Mesenchymal stem cell (in vitro differentiated cells and primary cell): ENCODE measurements at regions not wholly inside any gene's neighbourhood (a gene's known extent, or its start where the extent isn't known, plus 50 kb on each side); places are given as distances from the start of the nearest gene placed in this dataset.

Source experiments
- DNase-seq: peaks from one replicate; pipeline ENCODE4 v3.0.0-alpha.2; 2013
- H2AFZ ChIP-seq: one replicate; pipeline ENCODE4 v1.6.1; 2013; ENCODE audit warnings: low read depth, mild to moderate bottlenecking, control low read depth, inconsistent platforms, low read length, moderate library complexity
- H2AK5ac ChIP-seq: 2 replicates; pipeline ENCODE4 v1.6.1; 2013; ENCODE audit warnings: low read length, moderate library complexity, mild to moderate bottlenecking, inconsistent platforms; ENCODE audit not compliant: severe bottlenecking
- H2BK120ac ChIP-seq: one replicate; pipeline ENCODE4 v1.6.1; 2013; ENCODE audit warnings: low read depth, mild to moderate bottlenecking, inconsistent platforms, low read length, moderate library complexity
- H2BK12ac ChIP-seq, 2 experiments: one replicate each; pipeline ENCODE4 v1.6.1; 2013; ENCODE audit warnings: inconsistent platforms in 2 of 2, low read length in 2 of 2, mild to moderate bottlenecking in 2 of 2, moderate library complexity in 2 of 2, control low read depth in 1 of 2
- H2BK15ac ChIP-seq: one replicate; pipeline ENCODE4 v1.6.1; 2013; ENCODE audit warnings: mild to moderate bottlenecking, low read depth, inconsistent platforms; ENCODE audit not compliant: poor library complexity, severe bottlenecking
- H2BK5ac ChIP-seq: 2 replicates; pipeline ENCODE4 v1.6.1; 2013; ENCODE audit warnings: low read depth, mild to moderate bottlenecking, low read length, control low read depth, inconsistent platforms; ENCODE audit not compliant: poor library complexity, severe bottlenecking
- H3K14ac ChIP-seq, 2 experiments: one replicate each; pipeline ENCODE4 v1.6.1; 2013; ENCODE audit warnings: inconsistent platforms in 2 of 2, low read length in 2 of 2, control low read depth in 1 of 2, mild to moderate bottlenecking in 1 of 2, moderate library complexity in 1 of 2
- H3K18ac ChIP-seq, 2 experiments: one replicate each; pipeline ENCODE4 v1.6.1; 2013; ENCODE audit warnings: inconsistent platforms in 2 of 2, low read length in 2 of 2, control low read depth in 1 of 2, low read depth in 1 of 2, mild to moderate bottlenecking in 1 of 2
- H3K23ac ChIP-seq, 2 experiments: one replicate each; pipeline ENCODE4 v1.6.1; 2013; ENCODE audit warnings: inconsistent platforms in 2 of 2, low read length in 2 of 2, mild to moderate bottlenecking in 2 of 2, moderate library complexity in 2 of 2, control low read depth in 1 of 2
- H3K27ac ChIP-seq: 2 replicates; pipeline ENCODE4 v1.5.1; 2013; ENCODE audit warnings: mild to moderate bottlenecking, moderate library complexity, low read length, control low read depth, inconsistent platforms; ENCODE audit not compliant: poor library complexity, severe bottlenecking
- H3K27me3 ChIP-seq, 2 experiments: 2 replicates each; pipeline versions ENCODE4 v1.6.1 to v1.7.0; 2013; ENCODE audit warnings: low read length in 2 of 2, mild to moderate bottlenecking in 2 of 2, moderate library complexity in 2 of 2, control low read depth in 1 of 2, inconsistent platforms in 1 of 2; ENCODE audit not compliant: control insufficient read depth in 1 of 2, insufficient read depth in 1 of 2
- H3K36me3 ChIP-seq, 2 experiments: 2 replicates each; pipeline versions ENCODE4 v1.6.1 to v1.7.0; 2013; ENCODE audit warnings: low read length in 2 of 2, control low read depth in 1 of 2, inconsistent platforms in 1 of 2, low read depth in 1 of 2, mild to moderate bottlenecking in 1 of 2; ENCODE audit not compliant: insufficient read depth in 2 of 2, control insufficient read depth in 1 of 2
- H3K4ac ChIP-seq, 2 experiments: one replicate each; pipeline ENCODE4 v1.6.1; 2013; ENCODE audit warnings: inconsistent platforms in 2 of 2, low read length in 2 of 2, mild to moderate bottlenecking in 2 of 2, moderate library complexity in 2 of 2, control low read depth in 1 of 2, low read depth in 1 of 2
- H3K4me1 ChIP-seq: 2 replicates; pipeline ENCODE4 v1.6.1; 2013; ENCODE audit warnings: low read depth, low read length, control low read depth; ENCODE audit not compliant: control insufficient read depth, insufficient read depth
- H3K4me2 ChIP-seq: 2 replicates; pipeline ENCODE4 v1.6.1; 2013; ENCODE audit warnings: low read length, mild to moderate bottlenecking, inconsistent platforms; ENCODE audit not compliant: poor library complexity, severe bottlenecking
- H3K4me3 ChIP-seq, 2 experiments: 2 replicates each; pipeline versions ENCODE4 v1.5.1 to v1.7.0; 2013; ENCODE audit warnings: low read length in 2 of 2, mild to moderate bottlenecking in 2 of 2, control low read depth in 1 of 2, low read depth in 1 of 2; ENCODE audit not compliant: insufficient read depth in 1 of 2
- H3K79me1 ChIP-seq: replicated peaks from 2 replicates; pipeline ENCODE4 v1.6.1; 2013; ENCODE audit warnings: mild to moderate bottlenecking, control low read depth, low read length, inconsistent platforms; ENCODE audit not compliant: poor library complexity, severe bottlenecking
- H3K9ac ChIP-seq: 2 replicates; pipeline ENCODE4 v1.7.0; 2013; ENCODE audit warnings: mild to moderate bottlenecking, low read length, moderate library complexity
- H3K9me3 ChIP-seq: 2 replicates; pipeline ENCODE4 v1.7.0; 2013; ENCODE audit warnings: mild to moderate bottlenecking, low read length; ENCODE audit not compliant: control insufficient read depth
- H4K8ac ChIP-seq: one replicate; pipeline ENCODE4 v1.6.1; 2013; ENCODE audit warnings: inconsistent platforms, mild to moderate bottlenecking, low read length, moderate library complexity
- H4K91ac ChIP-seq: one replicate; pipeline ENCODE4 v1.6.1; 2013; ENCODE audit warnings: mild to moderate bottlenecking, low read length, inconsistent platforms
- WGBS: methylation state at CpG from one replicate; pipeline ENCODE4 v1.1.7; 2013; ENCODE audit warnings: mixed read lengths; 5-methylcytosine and 5-hydroxymethylcytosine counted together

DNA sequence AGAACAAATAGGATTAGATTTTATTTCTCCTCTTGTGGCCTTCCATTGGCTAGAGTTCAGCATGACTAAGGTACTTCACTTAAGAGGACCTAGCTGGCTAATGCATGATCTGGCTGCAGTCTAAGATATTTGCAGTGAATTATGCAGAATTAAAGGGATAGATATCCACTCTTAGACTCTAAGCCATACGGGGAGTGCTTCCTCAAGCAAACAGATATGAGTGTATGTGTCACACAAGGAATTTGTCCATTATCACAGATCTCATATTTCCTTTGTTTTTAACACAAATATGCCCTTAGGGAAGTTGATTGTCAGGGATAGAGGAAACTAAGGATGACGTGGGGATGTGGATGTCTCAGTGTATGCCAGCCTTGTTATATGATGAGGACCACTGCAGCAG is 88.1 kb upstream of the DHRS4 start:
- WGBS = 50% methylated on average over 1 of the region's 2 CpGs

DNA sequence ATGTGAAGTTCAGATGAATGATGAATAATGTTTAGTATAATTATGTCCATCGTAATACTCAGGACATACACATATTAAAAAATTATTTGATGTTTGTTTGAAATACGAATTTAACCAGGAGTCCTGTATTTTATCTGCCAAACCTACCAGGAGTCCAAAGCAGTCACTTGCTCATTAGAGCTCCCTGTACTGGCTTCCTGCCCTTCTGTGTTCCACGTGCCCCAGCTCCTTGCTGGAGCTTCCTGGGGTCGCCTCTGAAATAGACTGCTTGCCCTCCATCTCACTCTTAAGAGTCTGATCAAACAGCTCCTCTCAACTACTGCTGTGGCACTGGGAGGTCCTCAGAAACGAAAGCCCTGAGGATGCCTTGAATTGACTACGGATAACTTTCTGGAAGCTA is 87.3 kb upstream of the DHRS4 start:
- Histone ChIP-seq H3K4ac (no peak overlapping the region), H2BK120ac (no peak overlapping the region), H3K36me3 (no peaks in the 10 kb centered on the region), H3K9me3 (no peaks in the 10 kb centered on the region), H3K27ac (no peak overlapping the region), H3K23ac (no peak overlapping the region), H3K18ac (no peak overlapping the region), H2BK5ac (no peak overlapping the region), H3K79me1 (no peaks in the 10 kb centered on the region), H3K4me2 (no peak overlapping the region), H4K91ac (no peak overlapping the region), H3K9ac (no peak overlapping the region), H3K4me1 (no peaks in the 10 kb centered on the region), H3K14ac (no peak overlapping the region), H2BK12ac (no peak overlapping the region), H3K27me3 (peaks cover 0 to 2% of the 10 kb centered on the region in 2 experiments), H2AK5ac (no peak overlapping the region), H4K8ac (no peak overlapping the region), H2AFZ (no peak overlapping the region), H2BK15ac (no peak overlapping the region), H3K4me3 (no peak overlapping the region)
- no peak for DNase-seq
- WGBS = 40% methylated on average over 5 of the region's 6 CpGs

More for the DNA sequence above, 88.1 kb upstream of the DHRS4 start:
- H2BK15ac ChIP-seq = no peak overlapping the region
- peaks cover 3 to 4% of the 10 kb centered on the region in 2 experiments for H3K27me3 ChIP-seq
- H3K18ac ChIP-seq = no peak overlapping the region
- no peak overlapping the region for H3K9ac ChIP-seq
- no peak overlapping the region for H2BK120ac ChIP-seq
- H3K79me1 ChIP-seq = no peaks in the 10 kb centered on the region
- H2AFZ ChIP-seq = no peak overlapping the region
- H3K23ac ChIP-seq = no peak overlapping the region
- no peak overlapping the region for H3K14ac ChIP-seq
- H2AK5ac ChIP-seq = no peak overlapping the region
- H4K8ac ChIP-seq = no peak overlapping the region
- no peak overlapping the region for H3K4ac ChIP-seq
- no peak overlapping the region for H3K4me2 ChIP-seq
- no peaks in the 10 kb centered on the region for H3K36me3 ChIP-seq
- no peak overlapping the region for H2BK5ac ChIP-seq
- H3K9me3 ChIP-seq = no peaks in the 10 kb centered on the region
- H3K4me1 ChIP-seq = no peaks in the 10 kb centered on the region
- H3K4me3 ChIP-seq = no peak overlapping the region
- no peak for DNase-seq
- no peak overlapping the region for H2BK12ac ChIP-seq
- H3K27ac ChIP-seq = no peak overlapping the region
- no peak overlapping the region for H4K91ac ChIP-seq

DNA sequence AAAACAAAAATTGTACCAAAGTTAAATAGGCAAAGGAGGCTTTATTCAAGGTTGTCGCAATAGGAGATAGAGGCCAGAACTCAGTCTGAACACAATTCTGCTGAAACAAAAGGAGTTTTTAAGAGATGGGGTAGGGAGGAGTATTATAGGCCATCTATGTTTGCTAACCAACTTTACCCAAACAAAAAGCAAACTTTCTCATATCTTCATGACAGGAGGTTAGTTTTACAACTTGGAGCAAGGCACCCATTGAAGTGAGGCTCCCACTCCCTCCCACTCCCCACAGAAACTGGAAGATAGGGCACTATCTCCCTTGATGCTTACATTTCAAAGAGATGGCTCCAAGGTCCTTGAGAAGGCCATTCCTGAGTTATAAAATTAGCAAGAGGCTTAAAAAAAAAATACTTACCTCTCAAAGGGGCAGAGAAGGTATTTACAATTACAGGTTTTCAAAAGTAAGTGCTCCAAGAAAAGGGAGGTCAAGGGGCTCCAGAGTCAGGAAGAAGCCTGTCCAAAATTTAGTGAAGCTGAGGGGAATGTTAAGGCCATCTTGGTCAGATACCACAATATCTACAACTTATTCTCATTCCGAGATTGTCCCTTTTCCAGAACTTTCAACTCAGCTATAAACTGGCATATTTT is 84.4 kb upstream of the DHRS4 start:
- no peak for DNase-seq
- Histone ChIP-seq H3K18ac (no peak overlapping the region), H3K79me1 (no peaks in the 10 kb centered on the region), H3K4ac (no peak overlapping the region), H3K9ac (no peak overlapping the region), H2BK12ac (no peak overlapping the region), H4K8ac (no peak overlapping the region), H3K23ac (no peak overlapping the region), H2BK5ac (no peak overlapping the region), H3K36me3 (no peaks in the 10 kb centered on the region), H3K4me3 (no peak overlapping the region), H3K14ac (no peak overlapping the region), H4K91ac (no peak overlapping the region), H2AK5ac (no peak overlapping the region), H3K9me3 (peaks cover 8% of the 10 kb centered on the region), H3K4me1 (no peaks in the 10 kb centered on the region), H3K4me2 (no peak overlapping the region), H2AFZ (no peak overlapping the region), H3K27ac (no peak overlapping the region), H2BK15ac (no peak overlapping the region), H3K27me3 (no peaks in the 10 kb centered on the region), H2BK120ac (no peak overlapping the region)
- WGBS = 61% methylated on average over 1 of the region's 2 CpGs

DNA sequence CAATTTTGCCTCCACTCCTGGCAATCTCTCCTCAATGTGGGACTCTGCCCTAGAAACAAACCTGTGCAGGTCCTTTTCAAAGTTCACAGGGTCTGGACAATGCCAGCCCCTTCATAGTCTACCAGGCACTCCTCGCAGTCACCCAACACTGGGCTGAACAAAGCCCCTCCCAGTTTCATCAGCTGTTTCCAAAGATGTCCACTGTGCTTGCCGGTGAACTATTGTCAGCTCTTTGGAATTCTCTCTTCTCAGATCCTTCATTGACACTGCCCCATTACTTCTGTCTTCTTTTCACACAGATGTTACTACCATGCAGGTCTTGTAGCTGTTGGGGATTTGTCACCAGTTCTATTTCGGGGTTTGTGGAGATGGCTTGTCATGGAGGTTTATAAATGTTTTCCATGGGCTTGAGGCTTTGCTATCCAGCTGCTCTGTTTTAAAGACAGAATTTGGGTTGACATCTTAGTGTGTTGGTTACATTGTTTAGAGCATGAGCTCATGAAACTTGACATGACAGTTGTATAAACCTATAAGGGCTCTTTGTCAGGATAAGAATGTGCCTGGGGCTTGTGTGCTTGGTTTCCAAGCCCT is 77.3 kb upstream of the DHRS4 start:
- Histone ChIP-seq H2BK5ac (no peak overlapping the region), H2AFZ (no peak overlapping the region), H3K27ac (no peak overlapping the region), H4K8ac (no peak overlapping the region), H3K36me3 (no peaks in the 10 kb centered on the region), H2BK15ac (no peak overlapping the region), H2BK12ac (no peak overlapping the region), H3K4me1 (no peaks in the 10 kb centered on the region), H4K91ac (no peak overlapping the region), H3K9ac (no peak overlapping the region), H3K18ac (no peak overlapping the region), H3K14ac (no peak overlapping the region), H3K27me3 (peaks cover 0 to 3% of the 10 kb centered on the region in 2 experiments), H3K4me2 (no peak overlapping the region), H2BK120ac (no peak overlapping the region), H3K23ac (no peak overlapping the region), H3K4me3 (no peak overlapping the region), H3K79me1 (no peaks in the 10 kb centered on the region), H3K9me3 (peaks cover 8% of the 10 kb centered on the region), H3K4ac (no peak overlapping the region), H2AK5ac (no peak overlapping the region)
- 68% methylated on average over 3 of the region's 3 CpGs for WGBS
- DNase-seq = no peak
